ENCODE measurements at regions not wholly inside any gene's neighbourhood (a gene's known extent, or its start where the extent isn't known, plus 50 kb on each side); places are given as distances from the start of the nearest gene placed in this dataset.

DNA sequence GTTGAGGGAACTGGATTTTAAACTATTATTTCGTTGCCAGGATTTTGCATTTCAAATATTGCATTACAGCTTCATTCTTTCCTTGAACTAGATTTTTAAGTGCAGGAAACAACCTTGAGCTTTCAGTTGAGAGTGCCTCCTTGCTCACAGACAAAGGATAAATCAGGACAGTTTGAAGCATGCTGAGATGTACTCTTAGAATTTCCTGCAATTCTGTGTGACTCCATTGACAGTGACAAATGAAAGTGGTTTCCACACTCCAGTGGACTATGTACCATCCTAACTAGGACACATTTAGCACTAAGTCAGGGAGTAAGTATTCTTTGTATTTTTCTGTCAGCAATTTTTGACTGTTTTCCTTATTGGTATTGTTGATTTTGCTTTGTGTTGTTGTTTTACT is 100.0 kb upstream of the PLCXD3 start:
- TF ChIP-seq GATA2 (IDR thresholded peaks at IDR 0.05; ENCODE audit: low read depth, low read length) (no peak), GATA3 (IDR thresholded peaks at IDR 0.05; ENCODE audit: low read depth, low read length) (no peak)

- TF ChIP-seq GATA3 (IDR thresholded peaks at IDR 0.05; ENCODE audit: low read depth, low read length), result no peak
- no peak for TF ChIP-seq GATA2 (IDR thresholded peaks at IDR 0.05; ENCODE audit: low read depth, low read length)
These were observed 90.3 kb upstream of the PLCXD3 start for GRCh38 chr5:41600731-41601130.

DNA sequence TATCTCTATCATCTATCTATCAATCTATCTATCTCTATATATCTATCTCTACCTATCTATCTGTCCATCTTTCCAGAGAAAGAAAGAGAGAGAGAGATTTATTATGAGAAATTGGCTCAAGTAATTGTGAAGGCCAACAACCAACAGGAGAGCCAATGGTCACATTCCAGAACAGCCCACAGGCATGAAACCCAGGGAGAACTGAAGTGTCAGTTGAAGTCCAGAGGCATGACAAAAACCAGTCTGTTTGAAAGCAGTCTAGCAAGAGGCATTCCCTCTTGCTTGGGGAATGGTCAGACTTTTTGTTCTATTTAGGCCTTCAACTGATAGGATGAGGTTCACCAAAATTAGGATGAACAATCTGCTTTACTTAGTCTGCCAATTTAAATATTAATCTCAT is 87.6 kb upstream of the PLCXD3 start:
- TF ChIP-seq GATA3 (IDR thresholded peaks at IDR 0.05; ENCODE audit: low read depth, low read length), result no peak
- no peak for TF ChIP-seq GATA2 (IDR thresholded peaks at IDR 0.05; ENCODE audit: low read depth, low read length)

GRCh38 chr5:41587668-41588067 is 77.3 kb upstream of the PLCXD3 start:
- TF ChIP-seq GATA2 (IDR thresholded peaks at IDR 0.05; ENCODE audit: low read depth, low read length) (no peak), GATA3 (IDR thresholded peaks at IDR 0.05; ENCODE audit: low read depth, low read length) (no peak)

GRCh38 chr5:41575110-41575779 is 64.8 kb upstream of the PLCXD3 start:
- TF ChIP-seq GATA2 (IDR thresholded peaks at IDR 0.05; ENCODE audit: low read depth, low read length), result no peak
- no peak for TF ChIP-seq GATA3 (IDR thresholded peaks at IDR 0.05; ENCODE audit: low read depth, low read length)

DNA sequence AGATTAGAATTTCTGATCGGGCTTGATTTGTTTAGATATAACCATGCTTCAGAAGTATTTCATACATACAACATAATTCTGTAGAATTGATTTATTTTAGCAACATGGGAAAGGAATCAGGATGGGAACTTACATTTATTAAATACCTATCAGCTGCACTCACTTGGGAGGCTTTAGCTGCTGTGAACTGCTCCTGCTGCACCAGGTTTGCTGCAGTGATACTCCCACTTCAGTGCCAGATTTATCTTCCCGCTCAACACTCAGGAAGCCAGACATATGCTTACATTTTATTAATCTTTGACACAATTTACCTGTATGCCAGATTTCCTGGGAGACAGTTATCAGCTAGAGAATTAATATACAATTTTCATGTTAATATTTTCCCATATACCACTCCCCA is 64.0 kb upstream of the PLCXD3 start:
- TF ChIP-seq GATA3 (IDR thresholded peaks at IDR 0.05; ENCODE audit: low read depth, low read length) (no peak), GATA2 (IDR thresholded peaks at IDR 0.05; ENCODE audit: low read depth, low read length) (no peak)
